HG03095 (cell line): ENCODE measurements at regions not wholly inside any gene's neighbourhood (a gene's known extent, or its start where the extent isn't known, plus 50 kb on each side); places are given as distances from the start of the nearest gene placed in this dataset.
"Not testable (repeated sequence)": the region's sequence is repeated elsewhere in the genome, so short reads cannot be mapped to it uniquely, and the experiment has no call there.

Experiments
- ATAC-seq: cut with Tn5 transposase; IDR thresholded peaks from one replicate; pipeline ENCODE4 v1.9.1; 2021; ENCODE audit warnings: moderate library complexity; ENCODE audit not compliant: unreplicated experiment

GRCh38 chr5:103389846-103390245, 131.3 kb downstream of the MACIR start:
- ATAC-seq, result no peak

- no peak for ATAC-seq
Measured at GRCh38 chr5:103389357-103389756, 130.8 kb downstream of the MACIR start.

GRCh38 chr5:103385722-103386121, 127.2 kb downstream of the MACIR start:
- ATAC-seq, result no peak

GRCh38 chr5:103377638-103378037, 119.1 kb downstream of the MACIR start:
- ATAC-seq, result not testable (repeated sequence)

GRCh38 chr5:103375863-103376591, 117.5 kb downstream of the MACIR start:
- ATAC-seq, result no peak

- no peak for ATAC-seq
Measured at GRCh38 chr5:103375350-103375749, 116.8 kb downstream of the MACIR start.

GRCh38 chr5:103374473-103374963, 116.0 kb downstream of the MACIR start:
- no peak for ATAC-seq

GRCh38 chr5:103373597-103374472, 115.3 kb downstream of the MACIR start:
- no peak for ATAC-seq

- no peak for ATAC-seq
Measured at GRCh38 chr5:103371046-103371607, 112.6 kb downstream of the MACIR start.

- ATAC-seq, result no peak
Measured at GRCh38 chr5:103369125-103370120, 110.9 kb downstream of the MACIR start.

- no peak for ATAC-seq
Measured at GRCh38 chr5:103367702-103368101, 109.1 kb downstream of the MACIR start.

- no peak for ATAC-seq
Measured at GRCh38 chr5:103366918-103367549, 108.5 kb downstream of the MACIR start.

GRCh38 chr5:103364074-103364473, 105.5 kb downstream of the MACIR start:
- no peak for ATAC-seq

- ATAC-seq, result no peak
Measured at GRCh38 chr5:103362211-103362610, 103.6 kb downstream of the MACIR start.

- no peak for ATAC-seq
Measured at GRCh38 chr5:103360475-103360874, 101.9 kb downstream of the MACIR start.

- no peak for ATAC-seq
Measured at GRCh38 chr5:103358305-103358995, 99.9 kb downstream of the MACIR start.

- ATAC-seq, result no peak
Measured at GRCh38 chr5:103357636-103358035, 99.1 kb downstream of the MACIR start.

GRCh38 chr5:103356350-103357091, 98.0 kb downstream of the MACIR start:
- no peak for ATAC-seq

GRCh38 chr5:103355579-103355978, 97.0 kb downstream of the MACIR start:
- ATAC-seq, result no peak
